HG03135 (cell line): ENCODE measurements at regions not wholly inside any gene's neighbourhood (a gene's known extent, or its start where the extent isn't known, plus 50 kb on each side); places are given as distances from the start of the nearest gene placed in this dataset.
"Not testable (repeated sequence)": the region's sequence is repeated elsewhere in the genome, so short reads cannot be mapped to it uniquely, and the experiment has no call there.

Source experiments
- ATAC-seq: cut with Tn5 transposase; IDR thresholded peaks from one replicate; pipeline ENCODE4 v1.9.1; 2021; ENCODE audit warnings: mild to moderate bottlenecking, moderate library complexity; ENCODE audit not compliant: unreplicated experiment

DNA sequence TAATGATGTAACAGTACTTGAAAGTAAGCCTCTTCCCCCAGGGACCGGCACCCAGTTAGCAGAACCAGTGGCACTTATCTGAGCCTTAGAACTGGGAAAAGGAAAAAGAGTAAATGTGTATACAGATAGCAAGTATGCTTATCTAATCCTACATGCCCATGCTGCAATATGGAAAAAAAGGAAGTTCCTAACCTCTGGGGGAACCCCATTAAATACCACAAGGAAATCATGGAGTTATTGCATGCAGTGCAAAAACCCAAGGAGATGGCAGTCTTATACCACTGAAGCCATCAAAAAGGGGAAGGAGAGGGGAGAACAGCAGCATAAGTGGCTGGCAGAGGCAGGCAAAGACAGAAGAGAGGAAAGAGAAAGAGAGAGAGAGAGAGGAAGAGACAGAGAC is 456.8 kb downstream of the PTPRC start:
- not testable (repeated sequence) for ATAC-seq

GRCh38 chr1:199096591-199096990 is 457.8 kb downstream of the PTPRC start:
- ATAC-seq: no peak

DNA sequence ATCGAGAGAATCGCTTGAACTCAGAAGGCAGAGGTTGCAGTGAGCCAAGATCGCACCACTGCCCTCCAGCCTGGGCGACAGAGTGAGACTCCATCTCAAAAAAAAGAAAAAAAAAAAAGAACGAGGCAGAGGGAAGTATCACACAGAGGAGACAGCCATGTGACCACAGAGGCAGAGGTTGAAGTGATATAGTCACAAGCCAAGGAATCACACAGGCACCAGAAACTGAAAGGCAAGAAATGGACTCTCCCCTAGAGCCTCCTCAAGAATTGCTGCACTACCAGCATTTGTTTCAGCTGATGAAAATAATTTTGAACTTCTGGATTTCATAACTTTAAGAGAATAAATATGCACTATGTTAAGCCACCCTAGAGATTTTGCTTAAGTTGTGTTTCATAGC is 459.6 kb downstream of the PTPRC start:
- ATAC-seq: no peak

DNA sequence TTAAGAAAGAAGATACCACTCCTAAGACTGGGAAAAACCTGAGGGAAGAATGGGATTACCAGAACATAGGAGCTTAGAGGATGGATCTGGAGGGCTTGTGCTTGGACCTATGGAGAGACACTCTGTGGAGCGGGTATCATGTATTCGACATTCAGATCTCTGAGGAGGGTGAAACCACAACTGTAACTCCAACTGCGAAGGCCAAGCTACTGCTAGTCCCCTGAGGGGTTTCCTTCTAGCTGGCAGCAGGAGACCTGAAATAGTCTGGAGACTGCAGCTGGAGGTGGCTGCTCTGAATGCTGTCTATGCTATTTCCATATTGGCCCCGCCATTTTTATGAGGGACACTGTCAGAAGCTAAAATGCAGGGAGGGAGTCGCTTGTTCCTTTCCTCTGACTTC is 462.3 kb downstream of the PTPRC start:
- ATAC-seq: no peak

GRCh38 chr1:199101635-199102034 is 462.8 kb downstream of the PTPRC start:
- ATAC-seq: no peak

DNA sequence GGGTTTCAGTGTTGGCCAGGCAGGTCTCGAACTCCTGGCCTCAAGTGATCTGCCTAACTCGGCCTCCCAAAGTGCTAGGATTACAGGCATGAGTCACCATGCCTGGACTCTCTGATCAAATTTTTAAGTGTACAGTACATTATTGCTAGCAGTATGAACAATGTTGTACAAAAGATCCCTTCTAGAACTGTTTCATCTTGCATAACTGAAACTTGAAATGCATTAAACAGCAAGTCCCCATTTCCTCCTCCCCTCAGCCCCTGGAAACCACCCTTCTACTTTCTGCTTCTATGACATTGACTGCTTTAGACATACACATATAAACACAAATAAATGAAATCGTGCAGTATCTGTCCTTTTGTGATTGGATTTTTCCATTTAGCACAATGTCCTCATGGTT is 463.4 kb downstream of the PTPRC start:
- no peak for ATAC-seq

DNA sequence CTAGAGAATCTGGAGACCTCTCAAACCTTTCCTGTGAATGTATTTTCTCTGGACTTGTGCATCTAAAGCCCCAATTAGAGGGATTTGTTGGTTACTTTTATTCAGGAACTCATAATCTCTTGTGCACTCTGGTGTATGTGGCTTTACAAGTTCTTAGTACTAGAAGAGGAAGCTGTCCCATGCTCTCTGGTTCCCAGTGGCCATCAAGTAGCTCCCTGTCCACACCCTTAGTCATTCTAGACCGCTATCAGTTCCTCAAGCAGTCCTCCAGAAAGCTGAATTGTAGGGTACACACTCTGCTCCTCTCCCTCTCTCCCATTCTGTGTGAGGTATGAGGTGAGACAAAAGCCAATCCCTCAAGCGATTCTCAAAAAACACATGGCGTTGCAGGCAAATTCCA is 470.3 kb downstream of the PTPRC start:
- no peak for ATAC-seq

DNA sequence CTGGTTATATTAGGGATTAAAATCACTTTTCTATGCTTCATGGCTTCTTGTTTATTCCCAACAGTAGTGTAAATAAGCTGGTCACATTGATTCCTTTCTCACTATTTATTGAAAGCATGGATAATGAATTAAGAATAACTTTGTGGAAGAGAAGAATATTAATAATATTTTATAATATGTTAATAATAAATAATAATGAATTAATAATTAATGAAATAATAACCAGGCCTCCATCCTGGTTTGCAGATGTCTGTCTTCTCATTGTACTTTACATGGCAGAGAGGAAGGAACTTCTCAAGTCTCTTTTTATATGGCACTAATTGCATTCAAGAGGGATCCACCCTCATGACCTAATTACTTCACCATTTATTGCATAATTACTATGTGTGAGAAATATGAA is 473.5 kb downstream of the PTPRC start:
- ATAC-seq: no peak

DNA sequence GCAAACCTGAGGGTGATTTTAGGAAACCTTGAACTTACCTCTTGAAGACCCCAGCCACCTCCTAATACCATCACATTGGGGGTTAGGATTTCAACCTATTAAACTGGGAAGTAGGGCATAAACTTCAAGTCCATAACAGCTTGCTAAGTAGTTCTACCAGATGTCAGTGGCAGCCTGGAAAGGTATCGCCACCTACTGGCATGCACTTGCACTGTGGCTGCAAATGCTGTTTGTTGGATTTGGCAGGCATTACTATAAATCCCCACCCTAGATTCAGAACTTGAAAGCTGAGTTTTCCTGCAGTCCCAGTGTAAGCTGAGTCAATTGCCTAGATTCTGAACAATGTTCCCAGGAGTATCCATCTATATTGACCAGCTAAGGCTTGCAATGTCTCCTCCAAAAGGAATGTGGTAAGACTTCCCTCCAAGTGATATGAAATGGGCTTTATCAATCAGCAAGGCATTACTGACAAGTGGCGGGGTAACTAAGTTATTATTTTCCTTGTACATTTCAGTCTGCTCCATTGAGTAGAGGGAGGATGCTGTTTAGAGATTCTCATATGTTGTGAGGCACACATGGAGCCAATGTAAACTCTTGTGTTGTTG is 474.5 kb downstream of the PTPRC start:
- ATAC-seq: no peak

GRCh38 chr1:199116488-199116887 is 477.6 kb downstream of the PTPRC start:
- ATAC-seq: no peak

GRCh38 chr1:199121047-199121446 is 482.2 kb downstream of the PTPRC start:
- ATAC-seq: no peak

- no peak for ATAC-seq
Observed at GRCh38 chr1:199122085-199122484, 483.2 kb downstream of the PTPRC start.

DNA sequence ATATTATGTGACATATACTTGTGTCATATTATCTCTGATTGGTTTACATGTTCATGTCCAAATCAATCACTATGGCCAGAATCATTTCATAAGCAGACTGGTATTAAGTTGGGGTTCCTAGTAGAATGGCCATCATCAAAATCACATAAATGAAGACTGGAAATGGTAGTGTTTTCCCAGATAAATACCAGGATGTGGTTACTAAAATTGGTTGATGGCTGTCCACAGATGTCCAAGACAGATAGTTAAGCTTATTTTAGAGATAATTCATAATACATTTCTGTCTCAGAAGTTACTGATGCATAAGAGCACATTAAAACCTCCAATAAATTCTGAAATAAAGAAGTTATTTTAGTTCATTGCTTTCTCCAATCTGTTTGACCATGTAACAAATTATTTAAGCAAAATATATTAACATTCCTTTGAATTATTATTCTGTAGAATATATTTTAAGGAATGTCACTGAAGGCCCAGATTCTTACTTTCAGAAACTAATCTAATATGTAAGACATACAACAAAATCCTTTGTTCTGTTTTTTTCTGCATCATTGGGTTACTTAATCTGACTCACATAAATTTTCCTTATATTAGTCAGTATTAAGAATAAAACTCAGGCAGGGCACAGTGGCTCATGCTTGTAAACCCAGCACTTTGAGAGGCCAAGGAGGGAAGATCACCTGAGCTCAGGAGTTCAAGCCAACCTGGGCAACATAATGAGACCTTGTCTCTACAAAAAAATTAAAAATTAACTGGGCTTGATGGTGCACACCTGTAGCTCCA is 483.9 kb downstream of the PTPRC start:
- ATAC-seq: no peak

GRCh38 chr1:199123615-199124014 is 484.8 kb downstream of the PTPRC start:
- no peak for ATAC-seq

DNA sequence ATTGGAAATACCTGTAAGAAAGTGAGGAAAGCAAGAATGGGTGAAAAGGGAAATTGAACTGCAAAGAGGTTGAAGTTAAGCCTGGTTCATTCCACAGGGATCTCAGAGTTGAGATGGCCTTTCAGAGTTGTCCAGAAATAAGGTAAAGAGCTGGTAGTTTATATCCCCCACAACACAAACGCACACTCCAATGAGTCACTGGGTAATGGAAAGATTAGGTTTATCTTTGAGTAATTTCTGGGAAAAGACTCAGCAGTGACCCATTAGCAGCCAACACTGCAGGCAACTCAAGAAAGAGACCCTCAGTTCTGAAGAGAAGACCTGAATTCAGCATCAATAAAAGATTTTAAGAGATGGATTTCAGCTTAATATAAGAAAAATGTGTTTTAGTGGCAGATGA is 485.5 kb downstream of the PTPRC start:
- no peak for ATAC-seq

- no peak for ATAC-seq
Observed at GRCh38 chr1:199129247-199129646, 490.4 kb downstream of the PTPRC start.

GRCh38 chr1:199132006-199132405 is 493.2 kb downstream of the PTPRC start:
- ATAC-seq: no peak

DNA sequence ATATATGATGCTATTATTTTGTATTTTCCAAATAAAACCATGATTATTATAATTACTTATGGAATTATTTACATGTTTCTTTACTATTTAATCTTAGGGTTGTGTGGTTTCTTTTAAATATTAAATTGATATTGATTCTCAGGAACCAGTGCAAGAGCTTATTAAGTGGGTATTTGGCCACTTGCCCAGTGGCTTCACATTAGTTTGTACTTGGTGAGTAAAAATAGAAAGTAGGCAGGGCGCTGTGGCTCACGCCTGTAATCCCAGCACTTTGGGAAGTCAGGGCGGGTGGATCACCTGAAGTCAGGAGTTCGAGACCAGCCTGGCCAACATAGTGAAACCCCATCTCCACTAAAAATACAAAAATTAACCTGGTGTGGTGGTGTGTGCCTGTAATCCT is 497.1 kb downstream of the PTPRC start:
- no peak for ATAC-seq

GRCh38 chr1:199138061-199138460 is 499.2 kb downstream of the PTPRC start:
- ATAC-seq: no peak

DNA sequence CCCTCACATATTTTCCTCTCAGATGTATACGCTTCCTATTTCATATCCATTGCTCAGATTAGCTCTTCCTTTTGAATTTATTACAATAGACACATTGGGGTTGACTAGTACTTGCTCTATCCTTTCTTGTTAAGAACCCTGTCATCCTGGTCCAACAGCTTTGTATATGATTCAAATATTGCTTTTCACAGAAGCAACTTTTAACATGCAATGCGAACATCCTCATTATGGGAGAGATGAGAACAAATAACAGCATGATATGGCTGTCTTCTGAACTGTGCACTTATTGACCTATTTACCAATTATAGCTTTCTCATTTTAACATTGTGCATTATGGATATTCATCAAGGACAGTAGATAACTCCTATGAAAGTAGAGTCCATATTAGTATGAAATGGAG is 510.8 kb downstream of the PTPRC start:
- no peak for ATAC-seq

GRCh38 chr1:199150756-199151155 is 511.9 kb downstream of the PTPRC start:
- ATAC-seq: no peak

- peak; percentile 62 for ATAC-seq
Observed at GRCh38 chr1:199151634-199152425, 513.0 kb downstream of the PTPRC start.
